Lung microvascular endothelial cell (primary cell): ENCODE measurements at regions not wholly inside any gene's neighbourhood (a gene's known extent, or its start where the extent isn't known, plus 50 kb on each side); places are given as distances from the start of the nearest gene placed in this dataset.
"Not testable (repeated sequence)": the region's sequence is repeated elsewhere in the genome, so short reads cannot be mapped to it uniquely, and the experiment has no call there.

Experiments
- DNase-seq, 2 donors: peaks; one replicate each; pipeline versions ENCODE4 v3.0.0 to v3.0.0-alpha.2; 2010; ENCODE audit warnings: low read depth in 2 of 2

- DNase-seq: no peak
Measured at GRCh38 chr6:19231878-19232561, 605.1 kb upstream of the ID4 start.

GRCh38 chr6:19245656-19246055 is 591.5 kb upstream of the ID4 start:
- DNase-seq: no peak

GRCh38 chr6:19247181-19247580 is 590.0 kb upstream of the ID4 start:
- DNase-seq: not testable (repeated sequence)

GRCh38 chr6:19256123-19256522 is 581.0 kb upstream of the ID4 start:
- DNase-seq: not testable (repeated sequence)

GRCh38 chr6:19261642-19262041 is 575.5 kb upstream of the ID4 start:
- DNase-seq: no peak

GRCh38 chr6:19268117-19268516 is 569.1 kb upstream of the ID4 start:
- no peak for DNase-seq

GRCh38 chr6:19268718-19269117 is 568.5 kb upstream of the ID4 start:
- no peak for DNase-seq

GRCh38 chr6:19269341-19269898 is 567.8 kb upstream of the ID4 start:
- DNase-seq: no peak

GRCh38 chr6:19270616-19271015 is 566.6 kb upstream of the ID4 start:
- DNase-seq: no peak

- DNase-seq: no peak
Measured at GRCh38 chr6:19279273-19279684, 557.9 kb upstream of the ID4 start.

- no peak for DNase-seq
Measured at GRCh38 chr6:19287928-19288327, 549.2 kb upstream of the ID4 start.

- DNase-seq: no peak
Measured at GRCh38 chr6:19289457-19289856, 547.7 kb upstream of the ID4 start.

- no peak for DNase-seq
Measured at GRCh38 chr6:19297880-19298279, 539.3 kb upstream of the ID4 start.

- no peak for DNase-seq
Measured at GRCh38 chr6:19298421-19298820, 538.7 kb upstream of the ID4 start.

GRCh38 chr6:19299129-19299528 is 538.0 kb upstream of the ID4 start:
- DNase-seq: no peak

GRCh38 chr6:19301980-19302379 is 535.2 kb upstream of the ID4 start:
- DNase-seq: no peak

- no peak for DNase-seq
Measured at GRCh38 chr6:19303383-19303782, 533.8 kb upstream of the ID4 start.

- no peak for DNase-seq
Measured at GRCh38 chr6:19309661-19310060, 527.5 kb upstream of the ID4 start.

GRCh38 chr6:19311786-19312185 is 525.4 kb upstream of the ID4 start:
- no peak for DNase-seq

- DNase-seq: no peak
Measured at GRCh38 chr6:19312241-19312978, 524.8 kb upstream of the ID4 start.

- DNase-seq: no peak
Measured at GRCh38 chr6:19317431-19317986, 519.7 kb upstream of the ID4 start.

GRCh38 chr6:19319005-19319404 is 518.2 kb upstream of the ID4 start:
- DNase-seq: no peak
